SK-N-SH treated with all-trans-retinoic acid at 6 μM for 48 hours (cell line): ENCODE measurements at regions not wholly inside any gene's neighbourhood (a gene's known extent, or its start where the extent isn't known, plus 50 kb on each side); places are given as distances from the start of the nearest gene placed in this dataset.

ENCODE experiments used
- ATAC-seq: fragments of 200-7000 bp; cut with Tn5 transposase; 3 replicates; pipeline ENCODE4 v1.9.1; 2020; ENCODE audit warnings: mild to moderate bottlenecking, moderate library complexity
- ARNTL ChIP-seq: fragments of 450-650 bp; formaldehyde crosslinking; IDR thresholded peaks from 2 replicates; pipeline ENCODE4 v1.5.0; 2020; ENCODE audit warnings: low read depth, mild to moderate bottlenecking, moderate library complexity, borderline replicate concordance
- CREB5 ChIP-seq: fragments of 250-450 bp; sonication (Bioruptor Pico); IDR thresholded peaks from 2 replicates; pipeline ENCODE4 v1.5.1; 2020; ENCODE audit warnings: low read depth, mild to moderate bottlenecking, moderate library complexity
- CSDC2 ChIP-seq: fragments of 250-450 bp; sonication (Bioruptor Pico); IDR thresholded peaks from 2 replicates; pipeline ENCODE4 v1.5.0; 2020; ENCODE audit warnings: mild to moderate bottlenecking, moderate library complexity
- CSRNP3 ChIP-seq: fragments of 250-450 bp; sonication (Bioruptor Pico); IDR thresholded peaks from 2 replicates; pipeline ENCODE4 v1.5.1; 2021; ENCODE audit warnings: mild to moderate bottlenecking, moderate library complexity
- ESRRG ChIP-seq: fragments of 250-450 bp; sonication (Bioruptor Pico); IDR thresholded peaks from 2 replicates; pipeline ENCODE4 v1.6.1; 2021; ENCODE audit warnings: mild to moderate bottlenecking
- GLIS3 ChIP-seq: fragments of 250-450 bp; sonication (Bioruptor Pico); IDR thresholded peaks from 2 replicates; pipeline ENCODE4 v1.5.0; 2020; ENCODE audit warnings: mild to moderate bottlenecking, moderate library complexity
- ISL1 ChIP-seq: fragments of 250-450 bp; sonication (Bioruptor Pico); IDR thresholded peaks from 2 replicates; pipeline ENCODE4 v2.1.2; 2022; ENCODE audit warnings: mild to moderate bottlenecking, moderate library complexity
- OSR1 ChIP-seq: fragments of 250-450 bp; sonication (Bioruptor Pico); IDR thresholded peaks from 2 replicates; pipeline ENCODE4 v1.8.0; 2022; ENCODE audit warnings: moderate library complexity, mild to moderate bottlenecking, inconsistent platforms
- PATZ1 ChIP-seq: fragments of 250-450 bp; sonication (Bioruptor Pico); IDR thresholded peaks from 2 replicates; pipeline ENCODE4 v1.8.0; 2020; ENCODE audit warnings: mild to moderate bottlenecking, moderate library complexity, borderline replicate concordance
- POU6F1 ChIP-seq: fragments of 250-450 bp; sonication (Bioruptor Pico); IDR thresholded peaks from 2 replicates; pipeline ENCODE4 v1.8.0; 2021; ENCODE audit warnings: low read depth, mild to moderate bottlenecking, moderate library complexity, borderline replicate concordance
- PPARA ChIP-seq: fragments of 250-450 bp; sonication (Bioruptor Pico); IDR thresholded peaks from 2 replicates; pipeline ENCODE4 v1.5.0; 2020; ENCODE audit warnings: mild to moderate bottlenecking, borderline replicate concordance
- RARB ChIP-seq: fragments of 250-450 bp; sonication (Bioruptor Pico); IDR thresholded peaks from 2 replicates; pipeline ENCODE4 v1.8.0; 2021; ENCODE audit warnings: mild to moderate bottlenecking, moderate library complexity
- SNAI2 ChIP-seq: fragments of 250-450 bp; sonication (Bioruptor Pico); IDR thresholded peaks from 2 replicates; pipeline ENCODE4 v1.5.0; 2020; ENCODE audit warnings: mild to moderate bottlenecking, moderate library complexity
- TCF4 ChIP-seq: fragments of 250-450 bp; sonication (Bioruptor Pico); IDR thresholded peaks from 2 replicates; pipeline ENCODE4 v1.8.0; 2021; ENCODE audit warnings: mild to moderate bottlenecking, moderate library complexity, borderline replicate concordance
- TSHZ2 ChIP-seq: fragments of 250-450 bp; sonication (Bioruptor Pico); IDR thresholded peaks from 2 replicates; pipeline ENCODE4 v1.5.0; 2020; ENCODE audit warnings: mild to moderate bottlenecking, moderate library complexity
- ZC3H10 ChIP-seq: fragments of 250-450 bp; sonication (Bioruptor Pico); IDR thresholded peaks from 2 replicates; pipeline ENCODE4 v1.5.1; 2021; ENCODE audit warnings: mild to moderate bottlenecking, moderate library complexity
- ZFP3 ChIP-seq: fragments of 250-450 bp; sonication (Bioruptor Pico); IDR thresholded peaks from 2 replicates; pipeline ENCODE4 v1.5.0; 2020; ENCODE audit warnings: mild to moderate bottlenecking, moderate library complexity
- ZFP30 ChIP-seq: fragments of 450-650 bp; formaldehyde crosslinking; IDR thresholded peaks from 2 replicates; pipeline ENCODE4 v1.5.0; 2022; ENCODE audit warnings: mild to moderate bottlenecking, moderate library complexity
- ZNF565 ChIP-seq: fragments of 450-650 bp; formaldehyde crosslinking; conservative IDR thresholded peaks from 2 replicates; pipeline ENCODE4 v1.5.0; 2020; ENCODE audit warnings: low read depth, mild to moderate bottlenecking, moderate library complexity
- ZNF70 ChIP-seq: fragments of 450-650 bp; formaldehyde crosslinking; IDR thresholded peaks from 2 replicates; pipeline ENCODE4 v1.5.0; 2020; ENCODE audit warnings: mild to moderate bottlenecking, moderate library complexity
- ZNF8 ChIP-seq: fragments of 450-650 bp; formaldehyde crosslinking; IDR thresholded peaks from 2 replicates; pipeline ENCODE4 v1.5.0; 2020; ENCODE audit warnings: mild to moderate bottlenecking, moderate library complexity

GRCh38 chr9:23630488-23630887, 195.6 kb downstream of the ELAVL2 start:
- ATAC-seq = no peak
- TF ChIP-seq GLIS3 (CRISPR knock-in tag) (no peak), ZNF70 (no peak), CREB5 (CRISPR knock-in tag) (no peak), ZFP3 (CRISPR knock-in tag) (no peak), POU6F1 (no peak), ZC3H10 (CRISPR knock-in tag) (no peak), PATZ1 (CRISPR knock-in tag) (no peak), RARB (no peak), OSR1 (CRISPR knock-in tag) (no peak), ESRRG (no peak), ZFP30 (CRISPR knock-in tag) (no peak), PPARA (CRISPR knock-in tag) (no peak), ZNF565 (CRISPR knock-in tag) (no peak), CSRNP3 (CRISPR knock-in tag) (no peak), TSHZ2 (no peak), ISL1 (CRISPR knock-in tag) (no peak), ZNF8 (no peak), TCF4 (no peak), CSDC2 (CRISPR knock-in tag) (no peak)

GRCh38 chr9:23635276-23635675, 190.8 kb downstream of the ELAVL2 start:
- TF ChIP-seq RARB = no peak
- TF ChIP-seq ZNF70 = no peak
- TF ChIP-seq CSDC2 (CRISPR knock-in tag) = no peak
- TF ChIP-seq POU6F1 = no peak
- no peak for TF ChIP-seq SNAI2 (CRISPR knock-in tag)
- no peak for ATAC-seq

- TF ChIP-seq ESRRG = no peak
- no peak for TF ChIP-seq ARNTL (CRISPR knock-in tag)
- no peak for TF ChIP-seq RARB
- TF ChIP-seq CSRNP3 (CRISPR knock-in tag) = no peak
- no peak for TF ChIP-seq PPARA (CRISPR knock-in tag)
- TF ChIP-seq POU6F1 = no peak
- TF ChIP-seq ZFP30 (CRISPR knock-in tag) = no peak
- TF ChIP-seq GLIS3 (CRISPR knock-in tag) = no peak
- TF ChIP-seq, all 23 proteins: peak for 0
These were observed 189.8 kb downstream of the ELAVL2 start for GRCh38 chr9:23636199-23636598.

More at GRCh38 chr9:23636199-23636598, 189.8 kb downstream of the ELAVL2 start:
- no peak for ATAC-seq
